ENCODE measurements at regions not wholly inside any gene's neighbourhood (a gene's known extent, or its start where the extent isn't known, plus 50 kb on each side); places are given as distances from the start of the nearest gene placed in this dataset.
A peak's percentile ranks its signal among the peaks of the same experiment; 100 is the strongest.
"Not testable (repeated sequence)": the region's sequence is repeated elsewhere in the genome, so short reads cannot be mapped to it uniquely, and the experiment has no call there.

- DNase-seq (ENCODE audit: low spot score) = no peak
Measured at GRCh38 chr2:88925770-88926462, 234.4 kb downstream of the RPIA start.

GRCh38 chr2:88927128-88927527 is 235.7 kb downstream of the RPIA start:
- no peak for DNase-seq (ENCODE audit: low spot score)

GRCh38 chr2:88930659-88931058 is 239.2 kb downstream of the RPIA start:
- no peak for DNase-seq (ENCODE audit: low spot score)

- DNase-seq (ENCODE audit: low spot score) = no peak
Measured at GRCh38 chr2:88932686-88933085, 241.2 kb downstream of the RPIA start.

- no peak for DNase-seq (ENCODE audit: low spot score)
Measured at GRCh38 chr2:88933091-88933490, 241.6 kb downstream of the RPIA start.

- DNase-seq (ENCODE audit: low spot score) = no peak
Measured at GRCh38 chr2:88933980-88934379, 242.5 kb downstream of the RPIA start.

- DNase-seq (ENCODE audit: low spot score) = peak; percentile 22
Measured at GRCh38 chr2:88941178-88941577, 249.7 kb downstream of the RPIA start.

- no peak for DNase-seq (ENCODE audit: low spot score)
Measured at GRCh38 chr2:88942798-88943197, 251.3 kb downstream of the RPIA start.

- DNase-seq (ENCODE audit: low spot score) = no peak
Measured at GRCh38 chr2:88949336-88949735, 257.9 kb downstream of the RPIA start.

- peak; percentile 4 for DNase-seq (ENCODE audit: low spot score)
Measured at GRCh38 chr2:88950010-88950409, 258.5 kb downstream of the RPIA start.

- no peak for DNase-seq (ENCODE audit: low spot score)
Measured at GRCh38 chr2:88955607-88956006, 264.1 kb downstream of the RPIA start.

- no peak for DNase-seq (ENCODE audit: low spot score)
Measured at GRCh38 chr2:88959480-88960204, 268.2 kb downstream of the RPIA start.

GRCh38 chr2:88961323-88961722 is 269.9 kb downstream of the RPIA start:
- not testable (repeated sequence) for DNase-seq (ENCODE audit: low spot score)

GRCh38 chr2:88967844-88968243 is 276.4 kb downstream of the RPIA start:
- no peak for DNase-seq (ENCODE audit: low spot score)

- DNase-seq (ENCODE audit: low spot score) = not testable (repeated sequence)
Measured at GRCh38 chr2:88978011-88978410, 286.5 kb downstream of the RPIA start.

GRCh38 chr2:88978446-88978845 is 287.0 kb downstream of the RPIA start:
- DNase-seq (ENCODE audit: low spot score) = not testable (repeated sequence)

- DNase-seq (ENCODE audit: low spot score) = not testable (repeated sequence)
Measured at GRCh38 chr2:88984079-88984478, 292.6 kb downstream of the RPIA start.

GRCh38 chr2:88986721-88987330 is 295.4 kb downstream of the RPIA start:
- not testable (repeated sequence) for DNase-seq (ENCODE audit: low spot score)

- DNase-seq (ENCODE audit: low spot score) = not testable (repeated sequence)
Measured at GRCh38 chr2:88988617-88989016, 297.1 kb downstream of the RPIA start.

- DNase-seq (ENCODE audit: low spot score) = not testable (repeated sequence)
Measured at GRCh38 chr2:88992819-88993218, 301.3 kb downstream of the RPIA start.

- not testable (repeated sequence) for DNase-seq (ENCODE audit: low spot score)
Measured at GRCh38 chr2:88994856-88995255, 303.4 kb downstream of the RPIA start.

- not testable (repeated sequence) for DNase-seq (ENCODE audit: low spot score)
Measured at GRCh38 chr2:88996588-88996987, 305.1 kb downstream of the RPIA start.

- DNase-seq (ENCODE audit: low spot score) = no peak
Measured at GRCh38 chr2:88999365-88999764, 307.9 kb downstream of the RPIA start.
